Kidney (tissue), 13 donors: ENCODE measurements at regions not wholly inside any gene's neighbourhood (a gene's known extent, or its start where the extent isn't known, plus 50 kb on each side); places are given as distances from the start of the nearest gene placed in this dataset.

Experiments
- DNase-seq, 5 donors: peaks; one replicate each; pipeline ENCODE4 v3.0.0-alpha.2; 2013 to 2020
- FAIRE-seq: peaks from 2 replicates; lab custom pipeline; 2012; peaks lifted over from hg19 to GRCh38; lab: Jason Lieb, UNC
- H3K27ac ChIP-seq, 2 donors: one replicate each; pipeline ENCODE4 v1.7.0; 2013; ENCODE audit warnings: low read depth in 2 of 2, low read length in 2 of 2, inconsistent platforms in 1 of 2
- H3K27me3 ChIP-seq: one replicate; pipeline ENCODE4 v1.7.1; 2013; ENCODE audit warnings: low read length, inconsistent platforms; ENCODE audit not compliant: control insufficient read depth, insufficient read depth
- H3K36me3 ChIP-seq, 3 donors: one replicate each; pipeline versions ENCODE4 v1.7.0 to v1.7.1; 2013; ENCODE audit warnings: low read length in 3 of 3, control low read depth in 1 of 3, inconsistent platforms in 1 of 3; ENCODE audit not compliant: insufficient read depth in 3 of 3, control insufficient read depth in 2 of 3
- H3K4me1 ChIP-seq, 3 donors: one replicate each; pipeline versions ENCODE4 v1.7.0 to v1.7.1; 2013; ENCODE audit warnings: low read length in 3 of 3, inconsistent platforms in 1 of 3, low read depth in 1 of 3; ENCODE audit not compliant: control insufficient read depth in 2 of 3, insufficient read depth in 2 of 3
- H3K4me3 ChIP-seq, 3 donors: one replicate each; pipeline versions ENCODE4 v1.7.0 to v1.8.1; 2013; ENCODE audit warnings: low read length in 3 of 3, control low read depth in 1 of 3, inconsistent platforms in 1 of 3
- H3K9ac ChIP-seq, 3 donors: one replicate each; pipeline versions ENCODE4 v1.7.0 to v1.7.1; 2013; ENCODE audit warnings: low read length in 3 of 3, control low read depth in 1 of 3, inconsistent platforms in 1 of 3
- H3K9me3 ChIP-seq, 3 donors: one replicate each; pipeline versions ENCODE4 v1.7.0 to v1.7.1; 2013; ENCODE audit warnings: low read length in 3 of 3, control low read depth in 1 of 3, inconsistent platforms in 1 of 3; ENCODE audit not compliant: control insufficient read depth in 2 of 3, insufficient read depth in 1 of 3
- CTCF ChIP-seq: IDR thresholded peaks from 3 replicates; pipeline ENCODE4 v1.5.1; 2012; ENCODE audit warnings: mild to moderate bottlenecking, moderate library complexity, borderline replicate concordance; ENCODE audit not compliant: insufficient read depth; ENCODE audit errors: extremely low read depth
- intact Hi-C: fragments of 100-400 bp; cut with DNase I; formaldehyde crosslinking; loops from one replicate; pipeline ENCODE4 v1.11.1; 2022
- donor health status: control.
- donor health status: control.
- donor health status: control.
- donor health status: control.
- donor health status: control.
- donor health status: DM: yes; HTN: yes; CAD: no.
- donor health status: Normal renal cell carcinoma (clear cell type).

- DNase-seq (no peak), FAIRE-seq (no peak)
- no peaks in the 10 kb centered on the region for H3K4me1 ChIP-seq
- H3K27me3 ChIP-seq, result no peaks in the 10 kb centered on the region
- no peaks in the 10 kb centered on the region for H3K36me3 ChIP-seq
- no peak for TF ChIP-seq CTCF
- intact Hi-C loops, result no loop called here
- no peaks in the 10 kb centered on the region for H3K9me3 ChIP-seq
- H3K4me3 ChIP-seq, result no peak overlapping the region
- no peak overlapping the region for H3K9ac ChIP-seq
- no peak overlapping the region for H3K27ac ChIP-seq
These were observed 84.2 kb upstream of the FBXO11 start for GRCh38 chr2:47990503-47990902.

GRCh38 chr2:47992671-47993070, 86.4 kb upstream of the FBXO11 start:
- Histone ChIP-seq H3K9me3 (no peaks in the 10 kb centered on the region), H3K27ac (no peak overlapping the region), H3K4me1 (no peaks in the 10 kb centered on the region), H3K27me3 (no peaks in the 10 kb centered on the region), H3K4me3 (no peak overlapping the region), H3K9ac (no peak overlapping the region), H3K36me3 (no peaks in the 10 kb centered on the region)
- TF ChIP-seq CTCF, result no peak
- FAIRE-seq, result no peak
- no peak for DNase-seq
- intact Hi-C loops, result no loop called here

- Histone ChIP-seq H3K27me3 (no peaks in the 10 kb centered on the region), H3K4me3 (no peak overlapping the region), H3K4me1 (no peaks in the 10 kb centered on the region), H3K9ac (no peak overlapping the region), H3K36me3 (no peaks in the 10 kb centered on the region), H3K27ac (no peak overlapping the region), H3K9me3 (no peaks in the 10 kb centered on the region)
- intact Hi-C loops, result no loop called here
- no peak for FAIRE-seq
- TF ChIP-seq CTCF, result no peak
- no peak for DNase-seq
These were observed 90.5 kb upstream of the FBXO11 start for GRCh38 chr2:47996808-47997207.

- TF ChIP-seq CTCF, result no peak
- no peak overlapping the region for H3K9ac ChIP-seq
- no peaks in the 10 kb centered on the region for H3K9me3 ChIP-seq
- H3K27ac ChIP-seq, result no peak overlapping the region
- DNase-seq (no peak), FAIRE-seq (peak; percentile 42)
- no peak overlapping the region for H3K4me3 ChIP-seq
- intact Hi-C loops, result no loop called here
- H3K36me3 ChIP-seq, result no peaks in the 10 kb centered on the region
- H3K4me1 ChIP-seq, result no peaks in the 10 kb centered on the region
- H3K27me3 ChIP-seq, result no peaks in the 10 kb centered on the region
These were observed 93.2 kb upstream of the FBXO11 start for GRCh38 chr2:47999512-47999911.
